Tibial nerve (tissue), 4 donors: ENCODE measurements at regions not wholly inside any gene's neighbourhood (a gene's known extent, or its start where the extent isn't known, plus 50 kb on each side); places are given as distances from the start of the nearest gene placed in this dataset.

ENCODE experiments used
- EP300 ChIP-seq, 2 donors: sonication (generic); formaldehyde crosslinking; IDR thresholded peaks; one replicate each; pipeline ENCODE4 v1.6.1; 2017; ENCODE audit warnings: antibody characterized with exemption in 2 of 2, mild to moderate bottlenecking in 1 of 2
- POLR2A ChIP-seq, 2 donors: fragments of 450-650 bp; IDR thresholded peaks; one replicate each; pipeline ENCODE4 v1.6.1; 2017; ENCODE audit warnings: antibody characterized with exemption in 2 of 2, mild to moderate bottlenecking in 2 of 2, moderate library complexity in 2 of 2
- TF ChIP-seq, protein P1 (sequence below), 5 experiments: fragments of 200-600 bp in 3 of 5; fragments of 450-650 bp in 2 of 5; sonication (generic) in 3 of 5; IDR thresholded peaks; one replicate each; pipeline ENCODE4 v1.5.1; 2016 to 2019; ENCODE audit warnings: antibody characterized with exemption in 5 of 5, mild to moderate bottlenecking in 3 of 5, moderate library complexity in 2 of 5

GRCh38 chr3:153072382-153072781, 89.6 kb upstream of the RAP2B start:
- TF ChIP-seq, protein P1, sequence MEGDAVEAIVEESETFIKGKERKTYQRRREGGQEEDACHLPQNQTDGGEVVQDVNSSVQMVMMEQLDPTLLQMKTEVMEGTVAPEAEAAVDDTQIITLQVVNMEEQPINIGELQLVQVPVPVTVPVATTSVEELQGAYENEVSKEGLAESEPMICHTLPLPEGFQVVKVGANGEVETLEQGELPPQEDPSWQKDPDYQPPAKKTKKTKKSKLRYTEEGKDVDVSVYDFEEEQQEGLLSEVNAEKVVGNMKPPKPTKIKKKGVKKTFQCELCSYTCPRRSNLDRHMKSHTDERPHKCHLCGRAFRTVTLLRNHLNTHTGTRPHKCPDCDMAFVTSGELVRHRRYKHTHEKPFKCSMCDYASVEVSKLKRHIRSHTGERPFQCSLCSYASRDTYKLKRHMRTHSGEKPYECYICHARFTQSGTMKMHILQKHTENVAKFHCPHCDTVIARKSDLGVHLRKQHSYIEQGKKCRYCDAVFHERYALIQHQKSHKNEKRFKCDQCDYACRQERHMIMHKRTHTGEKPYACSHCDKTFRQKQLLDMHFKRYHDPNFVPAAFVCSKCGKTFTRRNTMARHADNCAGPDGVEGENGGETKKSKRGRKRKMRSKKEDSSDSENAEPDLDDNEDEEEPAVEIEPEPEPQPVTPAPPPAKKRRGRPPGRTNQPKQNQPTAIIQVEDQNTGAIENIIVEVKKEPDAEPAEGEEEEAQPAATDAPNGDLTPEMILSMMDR (IDR thresholded peaks at IDR 0.05) = no peak
- no peak for TF ChIP-seq POLR2A (IDR thresholded peaks at IDR 0.05)
- no peak for TF ChIP-seq EP300 (IDR thresholded peaks at IDR 0.05)
